ENCODE measurements at regions not wholly inside any gene's neighbourhood (a gene's known extent, or its start where the extent isn't known, plus 50 kb on each side); places are given as distances from the start of the nearest gene placed in this dataset.
"Not testable (repeated sequence)": the region's sequence is repeated elsewhere in the genome, so short reads cannot be mapped to it uniquely, and the experiment has no call there.

GRCh38 chr10:3877211-3878000, 92.4 kb upstream of the KLF6 start:
- no peak for DNase-seq (ENCODE audit: low read depth)

GRCh38 chr10:3876350-3876962, 91.4 kb upstream of the KLF6 start:
- no peak for DNase-seq (ENCODE audit: low read depth)

GRCh38 chr10:3875842-3876235, 90.8 kb upstream of the KLF6 start:
- no peak for DNase-seq (ENCODE audit: low read depth)

GRCh38 chr10:3874990-3875841, 90.2 kb upstream of the KLF6 start:
- DNase-seq (ENCODE audit: low read depth) = no peak

GRCh38 chr10:3874610-3874989, 89.6 kb upstream of the KLF6 start:
- not testable (repeated sequence) for DNase-seq (ENCODE audit: low read depth)

GRCh38 chr10:3873728-3874461, 88.9 kb upstream of the KLF6 start:
- DNase-seq (ENCODE audit: low read depth) = peak; percentile 88

GRCh38 chr10:3872712-3873329, 87.8 kb upstream of the KLF6 start:
- no peak for DNase-seq (ENCODE audit: low read depth)

GRCh38 chr10:3871424-3871996, 86.5 kb upstream of the KLF6 start:
- no peak for DNase-seq (ENCODE audit: low read depth)

- DNase-seq (ENCODE audit: low read depth) = no peak
These were observed 84.0 kb upstream of the KLF6 start for GRCh38 chr10:3869036-3869435.

GRCh38 chr10:3868271-3868664, 83.3 kb upstream of the KLF6 start:
- no peak for DNase-seq (ENCODE audit: low read depth)

GRCh38 chr10:3867454-3868270, 82.7 kb upstream of the KLF6 start:
- no peak for DNase-seq (ENCODE audit: low read depth)

- no peak for DNase-seq (ENCODE audit: low read depth)
These were observed 81.3 kb upstream of the KLF6 start for GRCh38 chr10:3866332-3866731.

- DNase-seq (ENCODE audit: low read depth) = no peak
These were observed 80.6 kb upstream of the KLF6 start for GRCh38 chr10:3865565-3865964.

GRCh38 chr10:3861795-3862194, 76.8 kb upstream of the KLF6 start:
- DNase-seq (ENCODE audit: low read depth) = no peak

- no peak for DNase-seq (ENCODE audit: low read depth)
These were observed 73.2 kb upstream of the KLF6 start for GRCh38 chr10:3858051-3858845.

GRCh38 chr10:3857318-3857717, 72.3 kb upstream of the KLF6 start:
- DNase-seq (ENCODE audit: low read depth) = no peak

GRCh38 chr10:3856593-3856992, 71.6 kb upstream of the KLF6 start:
- no peak for DNase-seq (ENCODE audit: low read depth)

- DNase-seq (ENCODE audit: low read depth) = peak; percentile 43
These were observed 68.7 kb upstream of the KLF6 start for GRCh38 chr10:3853547-3854303.

- DNase-seq (ENCODE audit: low read depth) = no peak
These were observed 68.0 kb upstream of the KLF6 start for GRCh38 chr10:3853016-3853415.
